HCT116 (cell line): ENCODE measurements at regions not wholly inside any gene's neighbourhood (a gene's known extent, or its start where the extent isn't known, plus 50 kb on each side); places are given as distances from the start of the nearest gene placed in this dataset.

ENCODE experiments used
- ATAC-seq: fragments of 200-7000 bp; cut with Tn5 transposase; 2 replicates; pipeline ENCODE4 v1.9.1; 2020; ENCODE audit warnings: mild to moderate bottlenecking, moderate library complexity
- BruUV-seq: library from RNA; stranded (reverse); fragments of 400-500 nt; replicated peaks from 2 replicates; lab custom pipeline; 2021; lab: Mats Ljungman, UMichigan
- CTCF ChIA-PET: fragments of 300-600 bp; sonication (Branson Sonifier 250); formaldehyde crosslinking; loops from one replicate; lab custom pipeline; 2021; ENCODE audit warnings: antibody characterized with exemption; lab: Charles Lee
- POLR2A ChIA-PET: fragments of 300-600, 350-600 bp; sonication (Branson Sonifier 250); formaldehyde crosslinking; loops from one replicate; lab custom pipeline; 2021; ENCODE audit warnings: antibody characterized with exemption; lab: Charles Lee
- RAD21 ChIA-PET, 2 experiments: fragments of 300-600 bp; sonication (Branson Sonifier 250); formaldehyde crosslinking; loops; one replicate each; lab custom pipeline; 2023; ENCODE audit warnings: low total read pairs in 2 of 2; ENCODE audit not compliant: uncharacterized antibody in 2 of 2, unreplicated experiment in 2 of 2, low non-redundant PET in 1 of 2; lab: Charles Lee
- DNase-seq: peaks from one replicate; pipeline ENCODE4 v3.0.0-alpha.2; 2010; ENCODE audit warnings: low read depth, low spot score
- H2AFZ ChIP-seq: fragments of 200-600 bp; shearing (Covaris generic), sonication (generic); 2 replicates; pipeline ENCODE4 v1.6.1; 2017; ENCODE audit warnings: low read depth, mixed run types, mixed read lengths, antibody characterized with exemption, low read length; ENCODE audit not compliant: poor library complexity, severe bottlenecking
- H3K27ac ChIP-seq: 2 replicates; pipeline ENCODE4 v1.5.1; 2012; ENCODE audit warnings: low read depth, low read length
- H3K27me3 ChIP-seq: fragments of 200-600 bp; sonication (generic); 2 replicates; pipeline ENCODE4 v1.6.1; 2016; ENCODE audit warnings: mixed run types, low read length, mixed read lengths; ENCODE audit not compliant: insufficient read depth
- H3K36me3 ChIP-seq, 2 experiments: fragments of 200-500 bp in 1 of 2; fragments of 200-600 bp in 1 of 2; sonication (Bioruptor generic) in 1 of 2; sonication (generic) in 1 of 2; 2 replicates each; pipeline versions ENCODE4 v1.5.1 to v1.6.1; 2014 to 2016; ENCODE audit warnings: low read length in 2 of 2, inconsistent platforms in 1 of 2, mixed read lengths in 1 of 2, mixed run types in 1 of 2; ENCODE audit not compliant: insufficient read depth in 2 of 2, control insufficient read depth in 1 of 2
- H3K4me1 ChIP-seq, 2 experiments: fragments of 200-600 bp in 1 of 2; sonication (generic) in 1 of 2; 2 replicates each; pipeline versions ENCODE4 v1.5.1 to v1.6.1; 2012 to 2017; ENCODE audit warnings: low read length in 2 of 2, inconsistent platforms in 1 of 2, mild to moderate bottlenecking in 1 of 2, mixed read lengths in 1 of 2, mixed run types in 1 of 2, moderate library complexity in 1 of 2; ENCODE audit not compliant: insufficient read depth in 2 of 2, control insufficient read depth in 1 of 2
- H3K4me2 ChIP-seq: fragments of 200-600 bp; sonication (generic); 2 replicates; pipeline ENCODE4 v1.6.1; 2017; ENCODE audit warnings: mixed run types, low read length, mixed read lengths
- H3K4me3 ChIP-seq, 2 experiments: fragments of 200-600 bp in 1 of 2; sonication (generic) in 1 of 2; replicated peaks in 1 of 2; 2 replicates each; pipeline ENCODE4 v1.5.1; 2011 to 2016; ENCODE audit warnings: low read length in 2 of 2, control low read depth in 1 of 2, low read depth in 1 of 2, mild to moderate bottlenecking in 1 of 2, mixed read lengths in 1 of 2, mixed run types in 1 of 2
- H3K79me2 ChIP-seq: fragments of 200-600 bp; sonication (generic); 2 replicates; pipeline ENCODE4 v1.6.1; 2017; ENCODE audit warnings: mild to moderate bottlenecking, mixed run types, low read length, moderate library complexity, mixed read lengths; ENCODE audit not compliant: insufficient read depth
- H3K9ac ChIP-seq: fragments of 200-600 bp; sonication (generic); 2 replicates; pipeline ENCODE4 v1.6.1; 2016; ENCODE audit warnings: low read length, mixed read lengths
- H3K9me2 ChIP-seq: fragments of 200-600 bp; sonication (generic), shearing (Covaris generic); 2 replicates; pipeline ENCODE4 v1.6.1; 2017; ENCODE audit warnings: mixed run types, mild to moderate bottlenecking, moderate library complexity; ENCODE audit not compliant: insufficient read depth
- H3K9me3 ChIP-seq, 2 experiments: fragments of 200-500 bp in 1 of 2; fragments of 200-600 bp in 1 of 2; sonication (Bioruptor generic) in 1 of 2; sonication (generic) in 1 of 2; 2 replicates each; pipeline ENCODE4 v1.6.1; 2014 to 2017; ENCODE audit warnings: low read length in 2 of 2, mixed read lengths in 2 of 2, inconsistent platforms in 1 of 2, low read depth in 1 of 2, mild to moderate bottlenecking in 1 of 2, mixed run types in 1 of 2, moderate library complexity in 1 of 2; ENCODE audit not compliant: control insufficient read depth in 1 of 2, insufficient read depth in 1 of 2
- H4K20me1 ChIP-seq: fragments of 200-600 bp; sonication (generic), shearing (Covaris generic); 2 replicates; pipeline ENCODE4 v1.6.1; 2017; ENCODE audit warnings: mixed run types, mild to moderate bottlenecking, moderate library complexity; ENCODE audit not compliant: insufficient read depth
- CTCF ChIP-seq, 3 experiments: fragments of 200-600 bp in 1 of 3; sonication (generic) in 1 of 3; IDR thresholded peaks in 2 of 3; conservative IDR thresholded peaks in 1 of 3; 2 replicates each; pipeline ENCODE4 v1.5.1; 2012 to 2017; ENCODE audit warnings: low read depth in 2 of 3, low read length in 2 of 3, antibody characterized with exemption in 1 of 3, borderline replicate concordance in 1 of 3, control low read depth in 1 of 3, mild to moderate bottlenecking in 1 of 3, mixed read lengths in 1 of 3, mixed run types in 1 of 3, moderate library complexity in 1 of 3; ENCODE audit not compliant: insufficient read depth in 1 of 3
- EGR1 ChIP-seq: IDR thresholded peaks from 2 replicates; pipeline ENCODE4 v1.6.1; 2012; ENCODE audit warnings: low read depth
- ELF1 ChIP-seq: IDR thresholded peaks from 2 replicates; pipeline ENCODE4 v1.6.1; 2012; ENCODE audit warnings: low read depth, borderline replicate concordance
- EZH2 ChIP-seq: fragments of 200-600 bp; sonication (generic); IDR thresholded peaks from 2 replicates; pipeline ENCODE4 v1.6.1; 2017; ENCODE audit warnings: antibody characterized with exemption, mixed run types
- EZH2phosphoT487 ChIP-seq: fragments of 200-600 bp; IDR thresholded peaks from 2 replicates; pipeline ENCODE4 v1.6.1; 2018; ENCODE audit warnings: antibody characterized with exemption, borderline replicate concordance
- JUND ChIP-seq: IDR thresholded peaks from 2 replicates; pipeline ENCODE4 v1.6.1; 2012
- POLR2AphosphoS5 ChIP-seq: IDR thresholded peaks from 2 replicates; pipeline ENCODE4 v1.6.1; 2011; ENCODE audit warnings: mild to moderate bottlenecking, low read depth, low read length, moderate library complexity
- RAD21 ChIP-seq: IDR thresholded peaks from 2 replicates; pipeline ENCODE4 v1.6.1; 2012; ENCODE audit warnings: low read depth, mild to moderate bottlenecking
- SIN3A ChIP-seq: IDR thresholded peaks from 2 replicates; pipeline ENCODE4 v1.6.1; 2012; ENCODE audit warnings: low read depth
- SRF ChIP-seq: IDR thresholded peaks from 2 replicates; pipeline ENCODE4 v1.6.1; 2012; ENCODE audit warnings: low read depth
- YY1 ChIP-seq: IDR thresholded peaks from 2 replicates; pipeline ENCODE4 v1.6.1; 2011; ENCODE audit warnings: low read length, low read depth, moderate library complexity, mild to moderate bottlenecking; ENCODE audit not compliant: insufficient replicate concordance; ENCODE audit errors: extremely low read depth
- ZBTB33 ChIP-seq: IDR thresholded peaks from 2 replicates; pipeline ENCODE4 v1.6.1; 2011; ENCODE audit warnings: mild to moderate bottlenecking, low read length, moderate library complexity; ENCODE audit not compliant: insufficient replicate concordance; ENCODE audit errors: extremely low read depth
- ZNF274 ChIP-seq: fragments of 200-500 bp; sonication (Bioruptor generic); IDR thresholded peaks from 2 replicates; pipeline ENCODE4 v1.6.1; 2014; ENCODE audit warnings: mild to moderate bottlenecking, low read depth, low read length, inconsistent platforms
- intact Hi-C: fragments of 100-400 bp; cut with micrococcal nuclease; formaldehyde crosslinking; loops from 2 replicates; pipeline ENCODE4 v1.10.0; 2022

DNA sequence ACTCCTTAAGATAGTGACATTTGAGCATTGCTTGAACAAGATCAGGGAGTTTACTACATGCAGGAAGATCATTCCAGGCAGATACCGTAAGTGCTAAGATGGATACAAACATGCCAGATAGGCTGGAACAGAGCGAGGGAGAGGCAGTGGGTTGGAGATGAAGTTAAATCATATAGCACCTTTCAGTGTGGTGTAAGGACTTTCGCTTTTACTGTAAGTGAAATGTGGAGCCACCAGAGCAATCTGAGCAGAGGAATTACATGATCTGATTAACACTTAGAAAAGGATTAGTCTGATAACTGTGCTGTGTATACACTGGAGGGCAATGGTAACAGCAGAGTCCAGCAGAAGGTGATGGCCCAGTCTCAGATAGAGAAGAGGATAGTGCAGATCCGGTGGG lies 163.0 kb upstream of the SSTR1 start:
- ChIA-PET CTCF (no interaction called here), POLR2A (no interaction called here), RAD21 (no interaction called here)
- no peak overlapping the region for H3K4me2 ChIP-seq
- peaks cover 6 to 8% of the 10 kb centered on the region in 2 experiments for H3K4me1 ChIP-seq
- H4K20me1 ChIP-seq = no peaks in the 10 kb centered on the region
- ATAC-seq (no peak), DNase-seq (no peak)
- no peaks in the 10 kb centered on the region for H3K9me3 ChIP-seq
- intact Hi-C loops = no loop called here
- no peak overlapping the region for H2AFZ ChIP-seq
- no peaks in the 10 kb centered on the region for H3K27me3 ChIP-seq
- no peaks in the 10 kb centered on the region for H3K79me2 ChIP-seq
- H3K9ac ChIP-seq = no peak overlapping the region
- no TSS peak for BruUV-seq
- no peak for TF ChIP-seq ELF1
- TF ChIP-seq SRF = no peak
- TF ChIP-seq EZH2 = no peak
- no peak for TF ChIP-seq EGR1
- TF ChIP-seq YY1 = no peak
- no peak for TF ChIP-seq POLR2AphosphoS5
- no peak for TF ChIP-seq RAD21
- no peak for TF ChIP-seq JUND
- TF ChIP-seq EZH2phosphoT487 = no peak
- TF ChIP-seq CTCF (IDR thresholded peaks at IDR 0.05 in 2 of 3, conservative IDR thresholded peaks at IDR 0.05 in 1 of 3; ENCODE audit: borderline replicate concordance in 1 of 3, insufficient read depth in 1 of 3, low read depth in 2 of 3, low read length in 2 of 3) = no peak
- no peak for TF ChIP-seq SIN3A
- TF ChIP-seq ZBTB33 = no peak
- no peak for TF ChIP-seq ZNF274
- no peaks in the 10 kb centered on the region for H3K9me2 ChIP-seq
- H3K36me3 ChIP-seq = no peaks in the 10 kb centered on the region
- no peak overlapping the region for H3K27ac ChIP-seq
- H3K4me3 ChIP-seq = no peak overlapping the region
